Loucy (cell line): ENCODE measurements at regions not wholly inside any gene's neighbourhood (a gene's known extent, or its start where the extent isn't known, plus 50 kb on each side); places are given as distances from the start of the nearest gene placed in this dataset.

Source experiments
- H2AFZ ChIP-seq: fragments of 200-600 bp; sonication (generic); 2 replicates; pipeline ENCODE4 v1.6.0; 2016; ENCODE audit warnings: antibody characterized with exemption, mild to moderate bottlenecking, low read length, moderate library complexity
- H3F3A ChIP-seq: fragments of 200-600 bp; 2 replicates; pipeline ENCODE4 v1.6.0; 2016; ENCODE audit warnings: antibody characterized with exemption, low read depth, mild to moderate bottlenecking
- H3K27me3 ChIP-seq: fragments of 200-600 bp; sonication (generic); 2 replicates; pipeline ENCODE4 v1.6.1; 2014; ENCODE audit warnings: low read length, mild to moderate bottlenecking; ENCODE audit not compliant: insufficient read depth, poor library complexity, severe bottlenecking
- H3K36me3 ChIP-seq: fragments of 200-600 bp; sonication (generic); 2 replicates; pipeline ENCODE4 v1.6.1; 2016; ENCODE audit warnings: low read length; ENCODE audit not compliant: insufficient read depth
- H3K4me1 ChIP-seq: fragments of 200-600 bp; sonication (generic); 2 replicates; pipeline ENCODE4 v1.5.1; 2014; ENCODE audit warnings: low read length, mild to moderate bottlenecking; ENCODE audit not compliant: insufficient read depth, poor library complexity, severe bottlenecking
- H3K4me2 ChIP-seq: fragments of 200-600 bp; sonication (generic); 2 replicates; pipeline ENCODE4 v1.6.0; 2014; ENCODE audit warnings: antibody characterized with exemption, low read length, low read depth, mild to moderate bottlenecking; ENCODE audit not compliant: poor library complexity, severe bottlenecking
- H3K4me3 ChIP-seq: fragments of 200-600 bp; sonication (generic); 2 replicates; pipeline ENCODE4 v1.5.1; 2014; ENCODE audit warnings: low read length, mild to moderate bottlenecking, mixed read lengths; ENCODE audit not compliant: poor library complexity, severe bottlenecking
- H3K79me2 ChIP-seq: fragments of 200-600 bp; sonication (generic); 2 replicates; pipeline ENCODE4 v1.6.1; 2014; ENCODE audit warnings: low read length; ENCODE audit not compliant: insufficient read depth
- H3K9ac ChIP-seq: fragments of 200-600 bp; sonication (generic); 2 replicates; pipeline ENCODE4 v1.6.0; 2014; ENCODE audit warnings: mild to moderate bottlenecking, low read depth, low read length, moderate library complexity; ENCODE audit not compliant: poor library complexity, severe bottlenecking
- H3K9me2 ChIP-seq: fragments of 200-600 bp; sonication (generic); replicated peaks from 2 replicates; pipeline ENCODE4 v1.6.1; 2016; ENCODE audit warnings: low read depth, low read length, mixed read lengths
- H3K9me3 ChIP-seq: fragments of 200-600 bp; sonication (generic); 2 replicates; pipeline ENCODE4 v1.6.1; 2014; ENCODE audit warnings: mild to moderate bottlenecking, antibody characterized with exemption, low read length, low read depth; ENCODE audit not compliant: insufficient read depth
- H4K20me1 ChIP-seq: fragments of 200-600 bp; sonication (generic); 2 replicates; pipeline ENCODE4 v1.6.0; 2014; ENCODE audit warnings: antibody characterized with exemption, low read length, mild to moderate bottlenecking; ENCODE audit not compliant: insufficient read depth, poor library complexity, severe bottlenecking
- CTCF ChIP-seq: fragments of 200-600 bp; sonication (generic); conservative IDR thresholded peaks from 2 replicates; pipeline ENCODE4 v1.5.1; 2014; ENCODE audit warnings: mild to moderate bottlenecking, antibody characterized with exemption, low read length
- EZH2phosphoT487 ChIP-seq: fragments of 200-600 bp; IDR thresholded peaks from 2 replicates; pipeline ENCODE4 v1.6.1; 2018; ENCODE audit warnings: antibody characterized with exemption, mild to moderate bottlenecking, moderate library complexity, borderline replicate concordance

- TF ChIP-seq EZH2phosphoT487 (no peak), CTCF (no peak)
- Histone ChIP-seq H3K4me3 (no peak overlapping the region), H3K9me2 (no peaks in the 10 kb centered on the region; the same call in 1 of the 2 replicates), H3K27me3 (no peaks in the 10 kb centered on the region), H3K36me3 (no peaks in the 10 kb centered on the region), H3K79me2 (no peaks in the 10 kb centered on the region), H4K20me1 (no peaks in the 10 kb centered on the region), H3K4me2 (no peak overlapping the region), H3F3A (no peaks in the 10 kb centered on the region), H3K4me1 (no peaks in the 10 kb centered on the region), H3K9me3 (no peaks in the 10 kb centered on the region), H2AFZ (no peak overlapping the region), H3K9ac (no peak overlapping the region)
Observed at GRCh38 chr13:76596216-76596615, 290.0 kb downstream of the KCTD12 start.

- no peak overlapping the region for H2AFZ ChIP-seq
- H3K27me3 ChIP-seq: no peaks in the 10 kb centered on the region
- H3K9ac ChIP-seq: no peak overlapping the region
- no peak overlapping the region for H3K4me3 ChIP-seq
- H3K9me3 ChIP-seq: no peaks in the 10 kb centered on the region
- H3K4me1 ChIP-seq: no peaks in the 10 kb centered on the region
- no peaks in the 10 kb centered on the region for H3K36me3 ChIP-seq
- no peaks in the 10 kb centered on the region for H3K79me2 ChIP-seq
- TF ChIP-seq CTCF: no peak
- TF ChIP-seq EZH2phosphoT487: no peak
- no peaks in the 10 kb centered on the region; the same call in 1 of the 2 replicates for H3K9me2 ChIP-seq
- no peaks in the 10 kb centered on the region for H4K20me1 ChIP-seq
- H3F3A ChIP-seq: no peaks in the 10 kb centered on the region
- no peak overlapping the region for H3K4me2 ChIP-seq
Observed at GRCh38 chr13:76594435-76594834, 291.8 kb downstream of the KCTD12 start.

GRCh38 chr13:76586842-76587241, 299.4 kb downstream of the KCTD12 start:
- Histone ChIP-seq H3K4me1 (no peaks in the 10 kb centered on the region), H3K79me2 (no peaks in the 10 kb centered on the region), H3K9ac (no peak overlapping the region), H3K4me3 (no peak overlapping the region), H3K9me2 (no peaks in the 10 kb centered on the region; the same call in 1 of the 2 replicates), H3K9me3 (no peaks in the 10 kb centered on the region), H4K20me1 (no peaks in the 10 kb centered on the region), H3K27me3 (no peaks in the 10 kb centered on the region), H3K36me3 (no peaks in the 10 kb centered on the region), H2AFZ (no peak overlapping the region), H3F3A (no peaks in the 10 kb centered on the region), H3K4me2 (no peak overlapping the region)
- TF ChIP-seq EZH2phosphoT487: no peak
- TF ChIP-seq CTCF: no peak
